Left ventricle myocardium inferior (tissue), 1 donor: ENCODE measurements at regions not wholly inside any gene's neighbourhood (a gene's known extent, or its start where the extent isn't known, plus 50 kb on each side); places are given as distances from the start of the nearest gene placed in this dataset.

Experiments used
- DNase-seq: peaks from one replicate; pipeline ENCODE4 v3.0.0-alpha.2; 2020
- H3K27ac ChIP-seq: fragments of 200-600 bp; replicated peaks from 2 replicates; pipeline ENCODE4 v1.8.0; 2021
- H3K27me3 ChIP-seq: fragments of 200-600 bp; 2 replicates; pipeline ENCODE4 v1.8.0; 2021; ENCODE audit warnings: low read depth
- H3K36me3 ChIP-seq: fragments of 200-600 bp; 2 replicates; pipeline ENCODE4 v1.8.0; 2021
- H3K4me1 ChIP-seq: fragments of 200-600 bp; 2 replicates; pipeline ENCODE4 v1.8.0; 2021
- H3K4me3 ChIP-seq: fragments of 200-600 bp; 2 replicates; pipeline ENCODE4 v1.8.0; 2021; ENCODE audit warnings: mild to moderate bottlenecking, moderate library complexity
- H3K9me3 ChIP-seq: fragments of 200-600 bp; replicated peaks from 2 replicates; pipeline ENCODE4 v1.8.0; 2021
- CTCF ChIP-seq: fragments of 200-600 bp; IDR thresholded peaks from 2 replicates; pipeline ENCODE4 v1.8.0; 2021; ENCODE audit warnings: antibody characterized with exemption, mild to moderate bottlenecking, borderline replicate concordance
- intact Hi-C: fragments of 100-400 bp; cut with micrococcal nuclease; formaldehyde crosslinking; loops from one replicate; pipeline ENCODE4 v1.11.0; 2022
- donor health status: DM: no; HTN: yes; CAD: no; lungs with severe emphysema.

GRCh38 chr4:186891859-186892486 is 168.3 kb upstream of the FAT1 start:
- peaks cover 3% of the 10 kb centered on the region for H3K9me3 ChIP-seq
- H3K36me3 ChIP-seq, result no peaks in the 10 kb centered on the region
- no peak for DNase-seq
- H3K4me3 ChIP-seq, result no peak overlapping the region
- H3K4me1 ChIP-seq, result no peaks in the 10 kb centered on the region
- TF ChIP-seq CTCF, result no peak
- intact Hi-C loops, result no loop called here
- no peaks in the 10 kb centered on the region for H3K27me3 ChIP-seq
- H3K27ac ChIP-seq, result no peak overlapping the region

GRCh38 chr4:186898367-186898766 is 174.7 kb upstream of the FAT1 start:
- no peak for TF ChIP-seq CTCF
- no peaks in the 10 kb centered on the region for H3K27me3 ChIP-seq
- H3K4me3 ChIP-seq, result no peak overlapping the region
- H3K4me1 ChIP-seq, result peaks cover under 1% of the 10 kb centered on the region
- DNase-seq, result no peak
- no peaks in the 10 kb centered on the region for H3K9me3 ChIP-seq
- H3K27ac ChIP-seq, result no peak overlapping the region
- no peaks in the 10 kb centered on the region for H3K36me3 ChIP-seq
- intact Hi-C loops, result no loop called here

GRCh38 chr4:186900232-186900900 is 176.7 kb upstream of the FAT1 start:
- TF ChIP-seq CTCF, result no peak
- Histone ChIP-seq H3K9me3 (no peaks in the 10 kb centered on the region), H3K27me3 (no peaks in the 10 kb centered on the region), H3K4me1 (peaks cover 12% of the 10 kb centered on the region), H3K4me3 (no peak overlapping the region), H3K27ac (no peak overlapping the region), H3K36me3 (no peaks in the 10 kb centered on the region)
- DNase-seq, result no peak
- intact Hi-C loops, result no loop called here

GRCh38 chr4:186900984-186901383 is 177.3 kb upstream of the FAT1 start:
- no peak for TF ChIP-seq CTCF
- Histone ChIP-seq H3K36me3 (no peaks in the 10 kb centered on the region), H3K9me3 (no peaks in the 10 kb centered on the region), H3K27ac (no peak overlapping the region), H3K4me1 (peaks cover 12% of the 10 kb centered on the region), H3K4me3 (no peak overlapping the region), H3K27me3 (no peaks in the 10 kb centered on the region)
- DNase-seq, result no peak
- intact Hi-C loops, result no loop called here

- Histone ChIP-seq H3K4me3 (no peak overlapping the region), H3K9me3 (no peaks in the 10 kb centered on the region), H3K36me3 (no peaks in the 10 kb centered on the region), H3K4me1 (peaks cover 12% of the 10 kb centered on the region), H3K27me3 (no peaks in the 10 kb centered on the region), H3K27ac (no peak overlapping the region)
- TF ChIP-seq CTCF, result no peak
- intact Hi-C loops, result no loop called here
- no peak for DNase-seq
Measured at GRCh38 chr4:186901850-186902249, 178.2 kb upstream of the FAT1 start.
